ENCODE measurements at regions not wholly inside any gene's neighbourhood (a gene's known extent, or its start where the extent isn't known, plus 50 kb on each side); places are given as distances from the start of the nearest gene placed in this dataset.
A peak's percentile ranks its signal among the peaks of the same experiment; 100 is the strongest.
"Not testable (repeated sequence)": the region's sequence is repeated elsewhere in the genome, so short reads cannot be mapped to it uniquely, and the experiment has no call there.

DNA sequence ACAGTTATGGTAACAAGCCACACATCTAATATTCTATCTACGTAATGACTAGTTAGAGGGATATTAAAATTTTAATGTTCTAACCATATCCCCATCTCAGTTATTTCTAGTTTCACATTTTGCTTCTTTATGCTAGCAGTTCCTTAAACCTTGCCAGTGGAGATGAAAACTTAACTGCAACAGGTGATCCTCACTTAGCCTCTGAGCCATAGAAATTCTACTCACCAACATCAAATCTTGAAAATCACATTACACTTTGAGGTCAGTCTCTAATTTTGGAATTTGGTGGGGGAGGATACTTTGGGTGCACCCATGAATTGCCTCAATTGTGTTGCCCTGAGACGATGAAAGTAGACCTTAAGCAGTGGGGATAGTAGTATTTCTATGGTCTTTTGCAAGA lies 256.4 kb downstream of the GATA3 start:
- no peak for DNase-seq (ENCODE audit: low read depth in 2 of 2)

DNA sequence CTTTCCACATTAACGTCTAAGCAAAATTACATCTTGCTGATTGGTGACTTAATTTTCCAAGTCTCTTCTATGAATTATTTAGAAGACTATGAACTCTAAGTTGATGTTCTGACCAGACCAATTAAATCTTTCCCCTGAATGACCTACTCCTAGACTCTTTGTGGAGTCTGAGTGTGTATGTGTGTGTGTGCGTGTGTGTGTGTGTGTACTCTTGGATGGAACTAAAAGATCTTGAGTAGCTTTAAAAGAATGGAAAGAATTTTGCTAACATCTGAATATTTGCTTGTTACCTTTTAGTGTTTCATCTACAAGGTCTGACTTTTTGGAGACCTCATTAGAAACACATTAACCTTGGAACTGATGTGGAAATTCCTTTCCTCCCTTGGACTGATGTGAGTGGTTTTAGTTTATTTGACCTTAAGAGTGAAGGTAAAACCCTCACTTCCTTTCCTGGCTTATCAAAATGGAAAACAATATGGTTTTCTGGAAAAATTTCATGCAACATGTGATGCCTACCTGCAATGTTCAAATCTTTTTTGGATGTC lies 257.1 kb downstream of the GATA3 start:
- DNase-seq (ENCODE audit: low read depth in 2 of 2) = no peak

DNA sequence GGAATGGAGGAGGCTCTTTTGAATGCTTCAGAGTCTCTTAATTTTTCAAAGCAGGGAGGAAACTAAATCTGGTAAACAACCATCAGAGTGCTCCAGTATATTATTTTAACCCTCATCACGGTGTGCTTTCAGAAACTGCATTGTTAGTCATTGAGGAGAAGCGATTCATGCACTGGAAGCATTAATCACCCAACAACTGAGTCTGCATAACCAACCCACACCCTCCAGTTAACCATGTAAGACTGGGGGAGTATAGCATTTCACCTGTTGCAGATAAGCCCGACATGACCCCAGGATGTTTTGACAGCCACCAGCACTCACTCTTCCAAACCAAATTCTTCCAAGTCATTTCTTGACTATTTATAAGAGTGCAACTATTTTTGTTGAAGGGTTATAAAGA lies 257.6 kb downstream of the GATA3 start:
- no peak for DNase-seq (ENCODE audit: low read depth in 2 of 2)

DNA sequence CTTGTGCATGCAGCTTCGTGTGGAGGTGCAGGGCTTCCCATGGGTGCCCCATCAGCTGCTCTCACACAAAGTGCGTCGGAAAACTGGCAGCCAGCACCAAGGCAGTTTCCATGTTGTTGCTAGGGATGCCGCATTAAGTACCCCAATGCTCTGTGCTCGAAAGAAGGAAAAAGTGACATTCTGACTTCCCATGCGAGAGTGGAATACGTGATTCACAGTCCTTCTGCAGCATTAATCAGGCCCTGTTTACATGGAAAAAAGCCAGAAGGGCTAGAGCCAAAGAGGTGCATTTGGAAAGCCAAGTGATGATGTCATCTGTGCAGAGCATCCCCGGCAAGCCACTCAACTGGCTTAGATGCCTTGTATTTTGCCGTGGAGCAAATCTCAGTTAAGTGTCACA lies 258.3 kb downstream of the GATA3 start:
- no peak for DNase-seq (ENCODE audit: low read depth in 2 of 2)

- DNase-seq (ENCODE audit: low read depth in 2 of 2) = no peak
Observed at GRCh38 chr10:8314486-8314885, 260.0 kb downstream of the GATA3 start.

DNA sequence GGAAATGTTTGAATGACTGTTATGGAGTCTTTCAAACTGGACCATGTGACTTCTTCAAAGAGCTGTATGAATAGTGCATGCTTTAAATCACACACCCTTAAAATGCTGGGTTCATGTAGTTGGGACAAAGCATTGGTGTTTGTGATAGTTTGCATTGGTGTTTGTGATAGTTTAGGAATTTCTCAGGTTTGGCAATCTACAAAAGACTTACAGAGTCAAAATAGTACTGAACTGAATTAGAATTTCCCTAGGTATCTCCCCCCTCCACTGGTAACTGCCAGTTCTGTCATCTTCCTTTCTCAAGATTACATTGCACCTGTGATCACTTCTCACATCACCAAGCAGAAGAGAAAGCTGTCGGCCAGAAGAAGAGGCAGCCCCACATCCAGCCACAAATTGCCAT lies 261.1 kb downstream of the GATA3 start:
- DNase-seq (ENCODE audit: low read depth in 2 of 2) = no peak

DNA sequence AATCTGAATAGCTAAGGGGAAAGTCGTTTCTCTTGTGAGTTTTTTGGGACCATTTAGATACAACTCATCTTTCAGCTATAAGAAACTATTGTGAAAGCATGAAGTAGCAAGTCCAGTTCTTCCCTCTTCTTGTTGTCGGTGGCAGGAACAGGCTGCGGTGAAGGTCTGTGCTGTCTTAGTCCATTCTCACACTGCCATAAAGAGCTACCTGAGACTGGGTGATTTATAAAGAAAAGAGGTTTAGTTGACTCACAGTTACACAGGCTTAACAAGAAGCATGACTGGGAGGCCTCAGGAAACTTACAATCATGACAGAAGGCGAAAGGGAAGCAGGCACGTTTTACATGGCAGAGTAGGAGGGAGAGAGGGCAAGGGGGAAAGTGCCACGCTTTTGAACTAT lies 261.8 kb downstream of the GATA3 start:
- DNase-seq (ENCODE audit: low read depth in 2 of 2) = no peak

DNA sequence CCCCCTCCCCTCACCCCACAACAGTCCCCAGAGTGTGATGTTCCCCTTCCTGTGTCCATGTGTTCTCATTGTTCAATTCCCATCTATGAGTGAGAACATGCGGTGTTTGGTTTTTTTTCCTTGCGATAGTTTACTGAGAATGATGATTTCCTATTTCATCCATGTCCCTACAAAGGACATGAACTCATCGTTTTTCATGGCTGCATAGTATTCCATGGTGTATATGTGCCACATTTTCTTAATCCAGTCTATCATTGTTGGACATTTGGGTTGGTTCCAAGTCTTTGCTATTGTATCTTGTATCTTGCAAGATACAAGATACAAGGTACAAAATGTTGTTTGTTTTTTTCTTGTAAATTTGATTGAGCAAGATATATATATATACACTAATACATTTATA lies 263.9 kb downstream of the GATA3 start:
- DNase-seq (ENCODE audit: low read depth in 2 of 2) = not testable (repeated sequence)

DNA sequence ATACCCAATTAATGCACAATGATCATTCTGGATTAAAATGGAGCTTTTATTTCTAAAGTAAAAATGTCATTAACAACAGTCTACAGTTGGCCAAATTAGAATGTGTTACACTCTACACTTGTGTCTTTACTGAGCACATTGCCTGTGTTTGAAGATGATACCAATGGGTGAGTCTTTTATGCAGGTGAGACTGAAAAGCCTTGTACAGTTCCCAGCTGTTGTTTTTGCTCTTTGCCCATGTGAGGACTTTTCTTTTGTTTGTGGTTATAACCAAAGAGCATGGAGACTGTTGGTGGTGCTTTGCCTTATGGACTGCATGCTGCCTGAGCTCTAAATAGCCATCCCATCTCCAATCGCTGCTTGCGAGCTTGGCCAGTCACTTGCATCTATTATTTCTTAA lies 264.5 kb downstream of the GATA3 start:
- no peak for DNase-seq (ENCODE audit: low read depth in 2 of 2)

DNA sequence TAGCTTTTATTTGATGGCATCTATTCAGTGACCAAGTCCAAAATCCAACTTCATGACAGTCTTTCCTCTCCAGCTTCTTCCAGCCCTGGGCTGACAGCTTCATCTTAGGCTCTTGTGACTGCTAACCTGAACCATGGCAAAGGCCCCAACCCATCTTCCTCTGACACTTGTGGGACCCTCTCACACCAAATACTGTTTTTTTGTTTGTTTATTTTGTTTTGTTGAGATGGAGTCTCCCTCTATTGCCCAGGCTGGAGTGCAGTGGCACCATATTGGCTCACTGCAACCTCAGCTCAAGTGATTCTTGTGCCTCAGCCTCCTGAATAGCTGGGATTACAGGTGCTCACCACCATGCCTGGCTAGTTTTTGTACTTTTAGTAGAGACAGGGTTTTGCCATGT lies 265.2 kb downstream of the GATA3 start:
- no peak for DNase-seq (ENCODE audit: low read depth in 2 of 2)

GRCh38 chr10:8321990-8322389 lies 267.5 kb downstream of the GATA3 start:
- DNase-seq (ENCODE audit: low read depth in 2 of 2) = no peak

DNA sequence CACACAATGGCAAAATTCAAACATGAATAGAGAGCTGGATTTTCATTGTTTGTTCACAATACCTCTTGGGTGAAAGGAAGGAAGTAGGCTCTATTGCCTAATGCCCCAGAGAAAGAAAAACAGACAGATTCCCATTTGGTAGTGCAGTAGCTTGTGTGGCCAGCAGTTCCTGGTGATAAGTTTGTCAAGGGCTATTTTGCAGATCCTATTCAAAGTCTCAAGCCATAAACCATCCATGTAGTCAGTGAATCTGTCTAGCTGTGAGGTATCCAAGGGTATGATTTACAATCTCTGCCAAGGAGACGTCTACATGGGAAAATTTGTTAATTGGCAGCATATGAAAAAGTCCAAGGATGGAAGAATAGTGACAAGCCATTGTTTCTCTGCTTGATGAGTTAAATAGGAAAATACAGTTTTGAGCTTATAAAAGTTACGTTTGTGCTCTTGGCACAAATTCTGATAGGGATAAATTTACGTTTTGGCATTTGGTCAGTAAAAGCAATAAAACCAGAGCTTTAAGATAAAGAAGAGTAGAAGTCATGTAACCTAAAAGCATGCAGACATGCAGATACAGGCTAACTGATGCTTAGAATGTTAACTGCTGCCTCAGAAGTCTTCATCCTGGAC lies 269.1 kb downstream of the GATA3 start:
- no peak for DNase-seq (ENCODE audit: low read depth in 2 of 2)

DNA sequence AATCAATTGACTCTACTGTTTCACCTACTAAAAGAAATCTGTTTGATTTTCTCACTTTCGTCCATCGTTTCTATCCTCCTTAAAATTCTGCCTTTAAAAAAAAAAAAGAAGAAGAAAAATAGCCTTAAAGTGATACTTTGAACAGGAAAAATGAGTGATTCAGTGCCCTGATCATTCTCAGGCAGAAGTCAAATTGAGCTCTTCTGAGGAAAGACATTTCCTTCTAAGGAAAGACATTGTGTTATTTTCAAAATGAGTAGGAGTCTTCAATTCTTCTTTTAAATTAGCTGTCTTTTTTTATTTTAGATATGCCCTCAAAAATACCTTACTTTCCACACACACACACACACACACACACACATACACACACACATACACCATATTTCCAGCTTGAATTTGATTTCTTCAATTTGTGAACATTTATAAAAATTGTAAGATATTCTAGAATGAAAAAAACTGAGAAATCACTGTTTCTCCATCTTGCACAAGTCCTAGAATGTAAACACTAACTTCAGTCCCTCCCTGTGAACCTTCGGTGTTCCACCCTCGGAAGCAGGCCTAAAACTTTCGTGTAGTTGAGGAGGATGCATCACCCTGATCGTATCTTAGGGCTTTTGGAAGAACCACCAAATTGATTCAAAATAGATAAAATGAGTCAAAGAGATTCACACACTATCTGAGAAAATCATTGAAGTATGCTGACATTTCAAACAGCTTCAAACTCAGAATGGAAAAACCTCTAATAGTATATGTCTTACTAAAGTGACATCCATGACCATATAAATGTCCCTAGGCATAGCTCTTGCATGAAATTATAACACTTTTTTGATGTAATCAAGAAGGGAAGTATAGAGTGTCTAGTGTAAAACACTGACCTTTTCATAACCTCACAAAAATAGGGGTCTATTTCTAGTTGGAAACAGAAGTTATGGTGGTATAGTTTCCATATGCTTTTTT lies 270.8 kb downstream of the GATA3 start:
- DNase-seq (ENCODE audit: low read depth in 2 of 2) = peak in 1 of 2 donors; percentile 34

- DNase-seq (ENCODE audit: low read depth in 2 of 2) = no peak
Observed at GRCh38 chr10:8326396-8327139, 272.1 kb downstream of the GATA3 start.

- no peak for DNase-seq (ENCODE audit: low read depth in 2 of 2)
Observed at GRCh38 chr10:8327140-8327423, 272.6 kb downstream of the GATA3 start.

- DNase-seq (ENCODE audit: low read depth in 2 of 2) = no peak
Observed at GRCh38 chr10:8331387-8331786, 276.9 kb downstream of the GATA3 start.

- peak; percentile 74 to 77 for DNase-seq (ENCODE audit: low read depth in 2 of 2)
Observed at GRCh38 chr10:8331896-8332729, 277.6 kb downstream of the GATA3 start.

- no peak for DNase-seq (ENCODE audit: low read depth in 2 of 2)
Observed at GRCh38 chr10:8332730-8333111, 278.2 kb downstream of the GATA3 start.

DNA sequence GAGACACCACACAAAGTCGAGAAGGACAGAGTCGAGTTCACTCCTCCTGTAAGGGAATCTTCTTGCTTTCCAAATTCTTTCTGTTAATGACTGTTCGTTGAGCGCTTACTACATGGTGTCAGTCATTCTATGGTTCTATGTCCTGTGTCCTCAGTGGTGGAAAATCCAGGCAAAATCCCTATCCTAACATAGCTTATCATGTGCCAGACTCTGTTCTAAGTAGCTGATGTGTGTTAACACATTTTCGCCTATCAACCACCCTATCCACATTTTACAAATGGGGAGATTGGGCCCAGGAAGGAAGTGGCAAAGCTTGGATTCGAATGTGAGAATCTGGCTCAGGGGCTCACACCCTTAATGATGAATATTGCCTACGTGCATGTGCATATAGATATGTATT lies 280.1 kb downstream of the GATA3 start:
- no peak for DNase-seq (ENCODE audit: low read depth in 2 of 2)

DNA sequence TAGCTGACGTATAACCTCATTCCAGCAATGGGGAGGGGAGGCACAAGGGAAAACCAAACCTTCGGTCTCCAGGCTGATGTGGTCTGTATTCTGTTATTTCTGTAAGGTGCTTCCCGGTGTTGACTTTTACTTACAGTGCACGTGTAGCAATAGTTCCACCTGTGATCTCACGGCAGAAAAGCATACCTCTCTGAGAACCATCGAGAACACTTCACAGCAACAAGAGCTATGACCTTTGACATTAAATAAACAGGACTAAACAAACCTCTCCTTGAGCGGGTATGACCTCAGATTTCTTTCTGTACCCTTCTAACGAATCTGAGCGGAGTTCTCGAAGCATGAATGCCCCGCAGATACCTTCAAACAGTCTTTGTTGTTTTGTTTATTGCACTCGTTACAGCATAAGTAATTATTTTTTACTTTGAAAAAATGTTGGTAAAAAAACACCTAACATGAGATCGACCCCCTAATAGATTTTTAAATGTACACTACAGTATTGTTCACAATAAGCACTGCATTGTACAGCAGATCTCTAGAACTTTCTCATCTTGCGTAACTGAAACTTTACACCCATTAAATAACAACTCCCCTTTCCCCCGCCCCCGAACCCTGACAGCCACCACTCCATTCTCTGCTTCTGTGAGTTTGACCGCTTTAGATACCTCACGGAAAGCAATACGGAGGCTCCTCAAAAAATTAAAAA lies 282.3 kb downstream of the GATA3 start:
- DNase-seq (ENCODE audit: low read depth in 2 of 2) = no peak

DNA sequence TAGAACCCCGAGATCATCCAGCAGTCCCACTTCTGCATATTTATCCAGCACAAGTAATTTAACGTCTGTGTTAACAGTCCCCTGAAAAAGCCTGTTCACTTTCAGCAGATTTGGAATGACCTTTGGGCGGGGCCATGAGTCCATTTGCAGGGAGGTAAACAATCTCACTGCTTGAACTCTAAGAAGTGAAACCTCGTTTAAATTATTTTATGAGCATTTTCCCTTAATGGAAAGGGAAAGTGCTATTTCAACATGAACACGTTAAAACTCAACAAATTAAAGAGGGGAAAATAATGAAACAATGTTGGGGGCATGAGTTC lies 282.8 kb downstream of the GATA3 start:
- no peak for DNase-seq (ENCODE audit: low read depth in 2 of 2)
